SW480 (cell line): ENCODE measurements at regions not wholly inside any gene's neighbourhood (a gene's known extent, or its start where the extent isn't known, plus 50 kb on each side); places are given as distances from the start of the nearest gene placed in this dataset.
"Not testable (repeated sequence)": the region's sequence is repeated elsewhere in the genome, so short reads cannot be mapped to it uniquely, and the experiment has no call there.

Experiments
- DNase-seq: peaks from one replicate; pipeline ENCODE4 v3.0.0-alpha.2; 2016; ENCODE audit warnings: low spot score

GRCh38 chr3:91348064-91348463, 2240.6 kb downstream of the EPHA3 start:
- not testable (repeated sequence) for DNase-seq

- not testable (repeated sequence) for DNase-seq
These were observed 2241.7 kb downstream of the EPHA3 start for GRCh38 chr3:91349072-91349471.

DNA sequence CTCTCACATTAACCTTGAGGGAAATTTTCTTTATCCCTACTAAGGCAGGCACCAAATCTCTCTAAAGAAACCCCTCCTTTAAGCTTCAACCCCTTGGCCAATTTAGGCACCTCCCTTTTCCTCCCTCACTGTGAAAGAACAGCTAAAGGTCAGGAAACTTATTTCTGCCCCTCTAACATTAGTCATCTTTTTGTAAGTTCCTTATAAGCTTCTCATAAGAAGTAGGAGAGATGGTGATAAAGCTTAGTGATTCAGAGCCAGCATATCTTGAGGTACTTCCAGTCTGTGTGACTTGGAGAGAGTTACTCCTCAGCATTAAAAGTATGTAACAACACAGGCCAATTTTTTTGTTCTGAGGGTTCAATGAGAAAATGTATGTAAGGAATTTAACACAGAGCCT, 2244.7 kb downstream of the EPHA3 start:
- not testable (repeated sequence) for DNase-seq

DNA sequence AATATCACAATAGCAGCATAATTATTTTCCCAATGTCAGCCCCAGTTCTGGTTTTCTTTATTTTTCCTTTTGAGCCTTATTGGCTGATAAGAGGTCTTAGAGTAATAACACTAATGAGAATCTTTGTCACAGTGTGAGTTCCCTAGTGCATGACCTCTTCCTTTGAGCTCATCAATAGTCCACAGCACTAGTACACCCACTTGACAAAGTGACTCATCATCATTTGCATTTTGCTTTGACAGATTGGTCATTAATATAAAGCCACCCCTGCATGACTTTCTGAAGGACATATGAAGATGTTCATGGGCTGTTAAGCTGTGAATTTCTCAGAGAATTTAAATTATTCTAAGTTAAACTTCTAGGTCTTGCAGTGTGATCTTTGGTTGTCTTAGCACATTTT, 2251.9 kb downstream of the EPHA3 start:
- not testable (repeated sequence) for DNase-seq

DNA sequence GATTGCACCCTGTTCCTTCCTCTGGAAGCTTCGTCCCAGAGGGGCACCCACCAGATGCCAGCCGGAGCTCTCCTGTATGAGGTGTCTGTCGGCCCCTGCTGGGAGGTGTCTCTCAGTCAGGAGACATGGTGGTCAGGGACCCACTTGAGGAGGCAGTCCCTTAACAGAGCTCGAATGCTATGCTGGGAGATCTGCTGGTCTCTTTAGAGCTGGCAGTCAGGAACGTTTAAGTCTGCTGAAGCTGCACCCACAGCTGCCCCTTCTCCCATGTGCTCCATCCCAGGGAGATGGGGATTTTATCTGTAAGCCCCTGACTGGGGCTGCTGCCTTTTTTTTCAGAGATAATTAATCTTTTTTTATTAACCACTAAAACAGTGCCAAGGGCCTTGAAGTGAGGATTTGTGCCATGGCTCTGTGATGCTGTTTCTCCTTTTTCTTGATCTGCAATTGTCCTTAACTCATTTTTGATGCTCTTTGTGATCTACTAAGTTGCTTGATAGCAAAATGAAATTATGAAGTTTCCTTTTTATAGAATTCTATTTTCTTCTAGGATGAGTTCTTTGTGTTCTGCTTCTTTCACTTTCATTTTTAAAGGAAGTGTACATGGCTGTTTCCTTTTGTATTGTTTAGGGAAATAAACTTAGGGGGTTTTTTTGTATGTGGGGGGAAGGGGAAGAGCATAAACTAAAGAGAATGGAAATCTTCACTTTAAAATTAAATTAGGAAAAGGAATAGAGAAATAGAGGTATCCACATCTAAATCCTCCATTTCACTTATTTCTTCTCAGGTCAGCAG, 2275.9 kb downstream of the EPHA3 start:
- not testable (repeated sequence) for DNase-seq

DNA sequence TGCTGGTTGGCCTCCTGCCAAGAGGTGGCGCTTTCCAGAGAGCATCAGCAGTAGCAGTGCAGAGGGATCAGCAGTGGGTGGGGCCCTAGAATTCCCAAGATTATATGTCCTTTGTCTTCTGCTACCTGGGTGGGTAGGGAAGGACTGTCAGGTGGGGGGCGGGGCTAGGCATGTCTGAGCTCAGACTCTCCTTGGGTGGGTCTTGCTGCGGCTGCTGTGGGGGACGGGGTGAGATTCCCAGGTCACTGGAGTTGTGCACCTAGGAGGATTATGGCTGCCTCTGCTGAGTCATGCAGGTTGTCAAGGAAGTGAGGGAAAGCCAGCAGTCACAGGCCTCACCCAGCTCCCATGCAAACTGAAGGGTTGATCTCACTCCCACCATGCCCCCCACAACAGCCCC, 2296.5 kb downstream of the EPHA3 start:
- DNase-seq = not testable (repeated sequence)

GRCh38 chr3:91442063-91442462, 2334.6 kb downstream of the EPHA3 start:
- not testable (repeated sequence) for DNase-seq

GRCh38 chr3:91442483-91442882, 2335.1 kb downstream of the EPHA3 start:
- DNase-seq = not testable (repeated sequence)

GRCh38 chr3:91448379-91448778, 2341.0 kb downstream of the EPHA3 start:
- DNase-seq = not testable (repeated sequence)

DNA sequence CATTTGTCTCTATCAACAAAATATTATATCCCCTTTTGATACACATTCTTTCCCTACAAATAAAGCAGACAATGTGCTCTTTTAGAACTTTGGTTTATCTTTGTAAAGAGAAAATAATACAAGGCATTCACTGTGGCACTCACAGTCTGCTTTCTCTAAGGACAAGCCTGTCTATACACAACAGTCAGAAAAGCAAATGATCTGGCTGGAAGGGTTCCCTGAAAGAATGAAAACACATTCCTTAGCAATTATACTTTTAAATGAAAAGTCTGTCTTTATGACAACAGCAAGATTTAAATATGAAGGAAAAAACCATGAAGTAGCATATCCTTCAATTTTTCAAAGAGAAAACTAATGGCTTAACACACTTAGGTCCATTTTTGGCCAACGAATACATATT, 2359.1 kb downstream of the EPHA3 start:
- not testable (repeated sequence) for DNase-seq

DNA sequence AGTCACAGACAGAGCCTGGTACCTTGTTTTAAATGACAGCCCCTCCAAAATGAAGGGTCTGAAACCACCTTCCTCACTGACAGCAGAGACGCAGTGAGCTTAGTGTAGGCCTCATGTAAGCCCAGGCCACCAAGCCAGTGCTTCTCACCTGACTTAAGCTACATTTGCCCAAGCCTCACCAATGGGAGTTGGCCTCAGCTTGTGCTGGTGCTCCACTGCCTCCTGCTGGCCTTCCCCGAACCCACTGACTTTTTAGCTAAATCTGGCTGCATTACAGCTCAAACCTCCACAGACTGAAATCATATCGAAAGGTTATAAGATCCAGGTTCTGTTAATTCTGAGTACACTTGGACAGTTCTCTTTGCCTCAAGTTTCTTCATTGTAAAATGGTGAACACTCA, 2361.8 kb downstream of the EPHA3 start:
- DNase-seq = not testable (repeated sequence)

DNA sequence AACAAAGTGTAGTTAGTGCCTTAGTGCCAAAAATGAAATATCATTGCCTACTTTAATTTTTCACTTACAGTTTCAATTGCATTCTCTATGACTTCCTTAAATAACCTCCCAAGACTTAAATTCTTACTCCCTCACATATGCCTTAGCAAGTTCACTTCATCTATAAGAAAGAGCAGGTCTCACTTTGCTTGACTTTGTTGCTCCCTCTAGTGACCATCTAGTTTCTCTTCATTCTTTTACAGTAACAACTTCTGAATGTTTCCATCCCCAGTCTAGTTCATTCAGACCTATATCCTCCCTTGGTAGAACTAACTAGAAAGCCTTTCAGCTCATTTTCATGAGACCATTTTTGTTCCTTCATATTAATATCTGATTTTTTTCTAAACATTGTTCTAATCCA, 2377.6 kb downstream of the EPHA3 start:
- DNase-seq = peak; percentile 12

- not testable (repeated sequence) for DNase-seq
These were observed 2378.5 kb downstream of the EPHA3 start for GRCh38 chr3:91485891-91486290.

DNA sequence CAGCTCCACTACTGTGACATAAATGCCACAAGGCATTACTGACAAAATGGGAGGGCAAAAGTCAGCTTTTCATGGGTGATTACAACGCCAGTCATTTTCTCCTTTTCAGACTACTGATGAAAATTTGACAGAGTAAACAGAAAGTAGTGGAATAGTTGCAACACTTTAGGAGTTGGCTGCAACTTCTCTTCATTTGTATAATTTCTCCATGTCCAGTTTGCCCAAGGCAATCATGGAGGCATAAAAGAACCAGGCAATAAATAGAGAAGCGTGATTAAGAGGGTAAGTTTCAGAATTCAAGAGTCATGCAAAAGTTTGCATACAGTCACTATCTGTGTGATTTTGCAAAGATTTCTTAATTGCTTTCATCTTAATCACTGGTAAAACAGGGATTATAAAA, 2390.3 kb downstream of the EPHA3 start:
- not testable (repeated sequence) for DNase-seq

GRCh38 chr3:91499850-91500249, 2392.4 kb downstream of the EPHA3 start:
- DNase-seq = not testable (repeated sequence)

- not testable (repeated sequence) for DNase-seq
These were observed 2397.5 kb downstream of the EPHA3 start for GRCh38 chr3:91504874-91505273.
